ENCODE measurements at regions not wholly inside any gene's neighbourhood (a gene's known extent, or its start where the extent isn't known, plus 50 kb on each side); places are given as distances from the start of the nearest gene placed in this dataset.

- TF ChIP-seq, protein P1, sequence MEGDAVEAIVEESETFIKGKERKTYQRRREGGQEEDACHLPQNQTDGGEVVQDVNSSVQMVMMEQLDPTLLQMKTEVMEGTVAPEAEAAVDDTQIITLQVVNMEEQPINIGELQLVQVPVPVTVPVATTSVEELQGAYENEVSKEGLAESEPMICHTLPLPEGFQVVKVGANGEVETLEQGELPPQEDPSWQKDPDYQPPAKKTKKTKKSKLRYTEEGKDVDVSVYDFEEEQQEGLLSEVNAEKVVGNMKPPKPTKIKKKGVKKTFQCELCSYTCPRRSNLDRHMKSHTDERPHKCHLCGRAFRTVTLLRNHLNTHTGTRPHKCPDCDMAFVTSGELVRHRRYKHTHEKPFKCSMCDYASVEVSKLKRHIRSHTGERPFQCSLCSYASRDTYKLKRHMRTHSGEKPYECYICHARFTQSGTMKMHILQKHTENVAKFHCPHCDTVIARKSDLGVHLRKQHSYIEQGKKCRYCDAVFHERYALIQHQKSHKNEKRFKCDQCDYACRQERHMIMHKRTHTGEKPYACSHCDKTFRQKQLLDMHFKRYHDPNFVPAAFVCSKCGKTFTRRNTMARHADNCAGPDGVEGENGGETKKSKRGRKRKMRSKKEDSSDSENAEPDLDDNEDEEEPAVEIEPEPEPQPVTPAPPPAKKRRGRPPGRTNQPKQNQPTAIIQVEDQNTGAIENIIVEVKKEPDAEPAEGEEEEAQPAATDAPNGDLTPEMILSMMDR (IDR thresholded peaks at IDR 0.05; ENCODE audit: low read depth, low read length), result no peak
- no peak for TF ChIP-seq POLR2A (IDR thresholded peaks at IDR 0.05; ENCODE audit: extremely low read depth, insufficient read length)
- TF ChIP-seq MYC (IDR thresholded peaks at IDR 0.05; ENCODE audit: low read depth, low read length), result no peak
Observed at GRCh38 chr18:45541421-45541820, 73.9 kb upstream of the SLC14A2 start.
